GM19328 (cell line): ENCODE measurements at regions not wholly inside any gene's neighbourhood (a gene's known extent, or its start where the extent isn't known, plus 50 kb on each side); places are given as distances from the start of the nearest gene placed in this dataset.
"Not testable (repeated sequence)": the region's sequence is repeated elsewhere in the genome, so short reads cannot be mapped to it uniquely, and the experiment has no call there.

Experiments used
- ATAC-seq: cut with Tn5 transposase; IDR thresholded peaks from one replicate; pipeline ENCODE4 v1.9.1; 2021; ENCODE audit warnings: mild to moderate bottlenecking, moderate library complexity; ENCODE audit not compliant: unreplicated experiment

DNA sequence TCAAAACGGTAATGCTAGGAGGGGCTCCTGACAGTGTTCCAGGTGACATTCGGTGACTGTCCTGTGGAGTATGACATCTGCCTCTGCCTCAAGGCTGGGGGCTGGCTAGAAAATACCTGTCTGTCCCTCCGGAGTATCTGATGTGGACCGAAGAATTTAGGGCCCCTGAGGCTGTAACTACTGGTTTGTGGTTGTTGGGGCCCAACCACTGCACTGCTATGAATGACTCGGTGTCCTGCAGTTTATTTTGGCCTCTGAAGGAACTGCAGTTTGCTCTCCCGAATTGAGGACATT is 198.9 kb upstream of the CAND1 start:
- no peak for ATAC-seq

- no peak for ATAC-seq
Measured at GRCh38 chr12:67070604-67071003, 198.6 kb upstream of the CAND1 start.

GRCh38 chr12:67072281-67072680 is 196.9 kb upstream of the CAND1 start:
- ATAC-seq: not testable (repeated sequence)

- no peak for ATAC-seq
Measured at GRCh38 chr12:67073336-67073735, 195.8 kb upstream of the CAND1 start.

DNA sequence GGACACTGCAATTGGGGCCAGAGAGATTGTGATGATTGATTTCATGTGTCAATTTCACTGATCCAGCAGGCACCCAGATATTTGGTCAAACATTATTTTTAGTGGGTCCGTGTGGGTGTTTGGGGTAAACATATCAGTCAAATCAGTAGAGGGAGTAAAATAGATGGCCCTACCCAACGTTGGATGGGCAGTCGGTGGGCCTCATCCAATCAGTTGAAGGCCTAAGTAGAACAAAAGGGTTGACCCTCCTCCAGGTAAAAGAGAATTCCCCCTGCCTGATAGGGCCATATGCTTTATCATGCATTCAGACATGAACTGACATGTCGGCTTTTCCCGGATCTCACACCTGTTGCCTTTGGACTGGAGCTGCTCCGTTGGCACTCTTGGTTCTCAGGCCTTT is 195.1 kb upstream of the CAND1 start:
- ATAC-seq: no peak

DNA sequence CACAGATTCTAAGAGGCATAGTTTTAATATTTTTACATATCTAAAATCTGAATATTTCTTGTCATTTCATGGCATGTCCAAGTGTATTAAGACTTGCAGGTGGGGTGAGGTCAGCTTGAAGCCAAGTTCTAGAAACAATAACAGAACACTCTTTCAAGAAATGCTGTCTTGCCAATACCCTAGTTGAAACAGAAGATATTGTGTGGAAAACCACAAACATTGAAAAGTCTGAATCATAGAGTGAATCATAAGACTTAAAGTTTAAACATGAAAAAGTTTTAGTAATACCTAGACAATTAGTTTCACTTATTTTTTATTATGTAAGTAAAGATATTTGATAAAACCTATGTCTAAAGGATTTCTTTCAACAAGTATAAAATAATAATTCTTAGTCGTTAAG is 191.5 kb upstream of the CAND1 start:
- ATAC-seq: no peak

DNA sequence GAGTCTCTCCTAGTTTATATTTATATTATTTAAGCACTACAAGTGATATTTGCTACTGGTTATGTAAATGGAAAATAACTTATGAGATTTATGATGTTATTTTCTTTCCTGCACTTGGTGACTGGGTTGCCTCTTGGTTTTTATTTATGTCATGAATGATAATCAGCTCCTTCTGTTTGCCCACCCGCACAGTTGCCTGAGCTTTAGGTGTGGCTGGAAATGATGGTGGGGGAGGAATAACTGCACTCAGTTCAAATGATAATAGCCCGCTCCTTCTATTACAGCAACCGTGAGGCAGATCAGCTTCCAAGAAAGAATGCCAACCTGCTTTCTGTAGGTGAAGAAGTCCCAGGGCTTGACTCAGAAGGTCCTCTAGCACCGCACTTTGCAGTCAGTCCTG is 190.2 kb upstream of the CAND1 start:
- ATAC-seq: no peak

DNA sequence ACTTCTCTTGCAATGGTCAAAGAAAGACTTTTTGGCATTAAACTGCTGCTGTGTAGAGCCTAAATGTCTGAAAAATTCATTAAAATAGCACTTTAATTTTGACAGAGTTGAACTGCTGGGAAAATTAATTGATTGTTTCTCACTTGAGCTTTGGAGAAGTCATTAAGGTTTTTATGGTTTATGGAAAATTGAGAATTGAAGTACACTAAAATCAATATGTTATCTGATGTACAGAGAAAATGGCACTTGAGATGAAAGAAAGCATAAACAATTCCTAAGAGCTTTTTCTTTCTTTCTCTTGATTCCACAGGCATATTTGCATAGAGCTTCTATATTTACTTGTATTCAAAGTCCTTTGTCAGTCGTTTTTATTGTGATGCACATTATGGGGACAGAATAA is 188.5 kb upstream of the CAND1 start:
- no peak for ATAC-seq

DNA sequence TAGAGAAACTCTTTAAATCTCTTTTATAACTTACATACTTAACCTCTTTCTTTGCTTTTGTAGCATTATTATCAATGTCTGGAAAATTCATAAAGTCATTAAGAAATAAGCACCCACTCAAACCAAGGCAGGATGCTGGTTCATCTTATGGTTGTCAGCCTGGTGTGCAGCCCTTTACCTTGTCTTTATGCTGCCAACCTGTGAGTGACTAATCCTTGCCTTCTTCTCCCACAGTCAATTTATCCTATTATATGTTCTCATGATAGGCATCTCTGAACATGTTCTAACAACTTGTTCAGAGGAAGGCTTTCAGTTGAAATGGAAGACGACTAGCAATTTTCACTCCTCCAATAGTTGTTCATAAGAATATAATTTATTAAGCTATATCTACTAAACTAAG is 186.9 kb upstream of the CAND1 start:
- ATAC-seq: no peak

- ATAC-seq: no peak
Measured at GRCh38 chr12:67085699-67086098, 183.5 kb upstream of the CAND1 start.

DNA sequence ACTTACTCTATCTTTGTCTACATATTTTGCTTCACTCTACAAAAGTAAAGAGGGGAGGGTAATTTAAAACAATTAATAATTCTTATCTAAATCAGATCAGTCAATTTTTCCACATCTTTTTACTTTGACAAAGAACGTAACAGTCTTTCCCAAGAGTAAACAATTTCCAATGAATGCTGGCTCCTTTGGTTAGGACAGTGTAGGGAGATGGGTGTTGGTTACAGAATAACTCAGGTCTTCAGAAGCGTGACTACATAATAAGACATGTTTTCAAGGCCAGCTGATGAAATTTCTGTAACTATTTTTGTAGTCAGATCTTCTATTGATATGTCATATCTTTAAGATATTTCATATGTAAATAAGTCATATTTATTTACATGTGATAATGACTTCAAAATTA is 183.0 kb upstream of the CAND1 start:
- ATAC-seq: no peak

- ATAC-seq: no peak
Measured at GRCh38 chr12:67088401-67089118, 180.6 kb upstream of the CAND1 start.

GRCh38 chr12:67091204-67091603 is 178.0 kb upstream of the CAND1 start:
- no peak for ATAC-seq

DNA sequence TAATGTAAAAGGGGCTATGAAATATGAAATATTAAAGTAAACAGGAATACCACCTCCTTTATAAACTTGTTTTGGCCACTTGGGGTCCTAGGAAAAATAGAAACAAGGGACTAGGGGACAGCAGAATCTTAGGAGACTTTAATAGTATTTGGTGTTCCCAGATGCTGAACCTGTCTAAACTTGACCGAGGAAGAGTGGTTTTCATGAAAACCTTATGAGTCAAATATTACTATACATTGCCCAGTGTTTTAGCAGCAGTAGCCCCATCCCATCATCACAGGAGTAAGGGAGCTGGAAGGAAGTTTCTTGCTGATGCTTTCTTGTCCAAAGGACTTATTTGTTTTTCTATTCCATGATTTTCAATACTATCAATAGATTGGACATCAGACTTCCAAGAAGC is 177.5 kb upstream of the CAND1 start:
- no peak for ATAC-seq

DNA sequence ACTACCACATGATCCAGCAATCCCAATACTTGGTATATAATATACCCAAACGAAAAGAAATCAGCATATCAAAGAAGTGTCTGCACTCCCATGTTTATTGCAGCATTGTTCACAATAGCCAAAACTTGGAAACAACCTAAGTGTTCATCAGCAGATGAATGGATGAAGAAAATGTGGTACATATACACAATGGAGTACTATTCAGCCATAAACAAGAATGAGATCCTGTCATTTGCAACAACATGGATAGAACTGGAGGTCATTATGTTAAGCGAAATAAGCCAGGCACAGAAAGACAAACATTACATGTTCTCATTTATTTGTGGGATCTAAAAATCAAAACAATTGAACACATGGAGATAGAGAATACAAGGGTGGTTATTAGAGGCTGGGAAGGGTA is 176.2 kb upstream of the CAND1 start:
- ATAC-seq: not testable (repeated sequence)

DNA sequence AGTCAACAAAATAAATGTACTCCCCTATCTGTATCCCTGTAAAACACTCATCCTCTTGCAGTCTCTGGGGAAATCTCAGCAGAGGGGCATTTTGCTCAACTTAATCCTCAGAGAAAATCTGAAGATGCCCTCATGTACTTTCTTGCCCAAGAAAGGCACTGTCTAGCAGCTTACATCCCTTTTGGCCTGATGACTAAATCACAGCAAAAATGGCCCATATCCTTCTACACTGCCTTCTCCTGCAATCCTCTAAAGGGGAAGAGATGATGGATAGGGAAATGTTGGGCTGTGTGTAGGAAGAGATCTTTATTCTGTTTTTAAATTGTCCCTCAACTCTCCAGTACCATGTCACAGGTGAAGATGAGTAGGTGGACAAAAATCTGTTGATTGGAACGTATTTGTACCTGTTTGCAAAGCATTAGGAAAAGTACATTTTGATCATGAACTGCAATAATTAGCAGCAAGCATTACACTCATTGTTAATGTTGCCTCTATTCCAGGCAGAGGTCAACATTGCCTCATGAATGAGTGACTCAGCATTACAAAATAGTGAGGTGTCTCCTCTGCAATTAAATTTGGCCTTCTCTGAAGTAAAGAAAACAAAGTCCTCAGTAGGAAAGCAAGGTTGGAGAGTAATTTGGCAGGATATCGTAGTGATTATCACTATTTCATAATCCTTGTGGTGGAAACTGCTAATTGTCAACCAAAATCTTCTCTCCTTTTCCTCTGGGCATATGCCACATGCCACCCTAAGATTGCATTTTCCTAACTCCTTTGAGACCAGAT is 172.4 kb upstream of the CAND1 start:
- ATAC-seq: no peak

DNA sequence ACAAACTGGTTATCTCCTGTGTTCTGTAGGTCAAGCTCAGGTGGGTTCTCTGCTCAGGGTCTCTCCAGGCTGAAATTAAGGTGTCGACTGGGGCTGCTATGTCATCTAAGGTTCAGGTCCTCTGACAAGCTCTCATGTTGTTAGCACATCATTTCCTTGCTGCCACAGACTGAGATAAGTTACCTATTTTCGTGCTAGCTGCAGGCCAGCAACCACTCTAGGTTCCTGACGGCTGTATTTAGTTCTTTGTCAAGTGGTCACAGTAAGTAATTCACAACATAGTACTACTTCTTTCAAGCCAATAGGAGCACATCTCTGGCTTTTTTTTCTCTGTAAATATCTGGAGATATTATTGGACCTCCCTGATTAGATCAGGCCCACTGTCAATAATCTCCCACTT is 169.3 kb upstream of the CAND1 start:
- no peak for ATAC-seq

GRCh38 chr12:67103521-67103920 is 165.6 kb upstream of the CAND1 start:
- no peak for ATAC-seq

DNA sequence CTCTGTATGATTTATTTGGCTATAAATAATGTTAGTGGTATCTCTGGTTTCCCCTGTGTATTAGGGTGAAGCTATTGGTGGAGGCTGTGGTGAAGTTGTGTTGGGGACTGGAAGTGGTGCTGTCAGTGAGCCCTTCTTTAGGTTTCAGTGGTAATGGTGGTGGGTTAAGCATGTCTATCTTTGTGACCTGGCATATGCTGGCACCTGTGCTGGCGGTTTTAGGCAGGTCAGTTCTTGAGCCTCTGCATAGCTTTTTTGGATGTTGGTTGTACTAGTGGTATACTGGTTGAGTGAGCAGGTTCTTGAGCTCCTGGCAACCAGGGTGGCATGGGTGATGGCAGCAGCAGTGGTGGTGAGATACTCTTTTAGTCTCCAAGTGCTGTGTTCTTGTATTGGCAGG is 161.9 kb upstream of the CAND1 start:
- no peak for ATAC-seq

- no peak for ATAC-seq
Measured at GRCh38 chr12:67107751-67108269, 161.3 kb upstream of the CAND1 start.

- not testable (repeated sequence) for ATAC-seq
Measured at GRCh38 chr12:67110345-67110744, 158.8 kb upstream of the CAND1 start.

GRCh38 chr12:67111182-67111581 is 158.0 kb upstream of the CAND1 start:
- ATAC-seq: no peak

GRCh38 chr12:67112586-67112985 is 156.6 kb upstream of the CAND1 start:
- no peak for ATAC-seq
